Body of pancreas (tissue), 4 donors: ENCODE measurements at regions not wholly inside any gene's neighbourhood (a gene's known extent, or its start where the extent isn't known, plus 50 kb on each side); places are given as distances from the start of the nearest gene placed in this dataset.

Source experiments
- POLR2A ChIP-seq, 3 donors: fragments of 450-650 bp; IDR thresholded peaks; one replicate each; pipeline ENCODE4 v1.6.1; 2016; ENCODE audit warnings: antibody characterized with exemption in 3 of 3, mild to moderate bottlenecking in 2 of 3
- TF ChIP-seq, protein P1 (sequence below), 7 experiments: fragments of 450-650 bp in 4 of 7; fragments of 200-600 bp in 3 of 7; sonication (generic) in 3 of 7; IDR thresholded peaks; one replicate each; pipeline ENCODE4 v1.5.1; 2016 to 2019; ENCODE audit warnings: antibody characterized with exemption in 7 of 7

DNA sequence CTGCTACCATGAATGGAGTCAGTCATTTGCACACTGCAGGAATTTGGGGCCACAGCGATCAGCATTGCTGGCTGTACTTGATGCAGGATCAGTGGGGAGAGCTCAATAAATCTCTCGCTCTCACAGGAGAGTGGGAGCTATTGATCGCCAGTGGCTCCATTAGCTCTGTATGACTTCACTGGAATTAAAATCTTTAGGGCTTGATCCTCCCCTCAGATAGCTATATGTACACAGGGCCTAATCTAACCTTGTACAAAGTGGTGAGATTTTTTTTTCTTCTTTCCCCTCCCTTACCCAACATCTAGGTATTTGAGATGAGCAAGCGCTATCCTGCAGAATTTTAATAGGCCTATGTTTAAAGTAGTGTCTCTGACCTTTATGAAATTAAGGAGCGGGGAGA lies 84.9 kb downstream of the IZUMO3 start:
- TF ChIP-seq, protein P1, sequence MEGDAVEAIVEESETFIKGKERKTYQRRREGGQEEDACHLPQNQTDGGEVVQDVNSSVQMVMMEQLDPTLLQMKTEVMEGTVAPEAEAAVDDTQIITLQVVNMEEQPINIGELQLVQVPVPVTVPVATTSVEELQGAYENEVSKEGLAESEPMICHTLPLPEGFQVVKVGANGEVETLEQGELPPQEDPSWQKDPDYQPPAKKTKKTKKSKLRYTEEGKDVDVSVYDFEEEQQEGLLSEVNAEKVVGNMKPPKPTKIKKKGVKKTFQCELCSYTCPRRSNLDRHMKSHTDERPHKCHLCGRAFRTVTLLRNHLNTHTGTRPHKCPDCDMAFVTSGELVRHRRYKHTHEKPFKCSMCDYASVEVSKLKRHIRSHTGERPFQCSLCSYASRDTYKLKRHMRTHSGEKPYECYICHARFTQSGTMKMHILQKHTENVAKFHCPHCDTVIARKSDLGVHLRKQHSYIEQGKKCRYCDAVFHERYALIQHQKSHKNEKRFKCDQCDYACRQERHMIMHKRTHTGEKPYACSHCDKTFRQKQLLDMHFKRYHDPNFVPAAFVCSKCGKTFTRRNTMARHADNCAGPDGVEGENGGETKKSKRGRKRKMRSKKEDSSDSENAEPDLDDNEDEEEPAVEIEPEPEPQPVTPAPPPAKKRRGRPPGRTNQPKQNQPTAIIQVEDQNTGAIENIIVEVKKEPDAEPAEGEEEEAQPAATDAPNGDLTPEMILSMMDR (IDR thresholded peaks at IDR 0.05), result no peak
- TF ChIP-seq POLR2A (IDR thresholded peaks at IDR 0.05), result no peak
